ENCODE measurements at regions not wholly inside any gene's neighbourhood (a gene's known extent, or its start where the extent isn't known, plus 50 kb on each side); places are given as distances from the start of the nearest gene placed in this dataset.

- H3K79me2 ChIP-seq (replicated peaks; ENCODE audit: insufficient read depth, low read length): no peaks in the 10 kb centered on the region
- H4K20me1 ChIP-seq (ENCODE audit: insufficient read depth): no peaks in the 10 kb centered on the region
- no peak overlapping the region for H3K9ac ChIP-seq (ENCODE audit: low read length)
- H3K4me3 ChIP-seq (ENCODE audit: low read length): no peak overlapping the region
- H3K27ac ChIP-seq (ENCODE audit: low read length): no peak overlapping the region
- TF ChIP-seq EP300 (conservative IDR thresholded peaks at IDR 0.05; ENCODE audit: poor library complexity, severe bottlenecking): no peak
- no peak for TF ChIP-seq TAF1 (IDR thresholded peaks at IDR 0.05; ENCODE audit: low read depth)
- TF ChIP-seq REST (IDR thresholded peaks at IDR 0.05; ENCODE audit: borderline replicate concordance): no peak
- no peak for TF ChIP-seq POLR2AphosphoS5 (IDR thresholded peaks at IDR 0.05)
- TF ChIP-seq SMC3 (conservative IDR thresholded peaks at IDR 0.05; ENCODE audit: poor library complexity): no peak
- no peak for TF ChIP-seq CTCF (IDR thresholded peaks at IDR 0.05; ENCODE audit: poor library complexity, severe bottlenecking)
- no peaks in the 10 kb centered on the region for H3F3A ChIP-seq (ENCODE audit: insufficient read depth, low read length, poor library complexity, severe bottlenecking)
- no peak overlapping the region for H2AFZ ChIP-seq (ENCODE audit: low read depth, low read length)
- H3K9me2 ChIP-seq (ENCODE audit: insufficient read depth, low read length): no peaks in the 10 kb centered on the region
- no peaks in the 10 kb centered on the region for H3K27me3 ChIP-seq (ENCODE audit: insufficient read depth, low read depth, low read length)
- H3K36me3 ChIP-seq (ENCODE audit: insufficient read depth, low read length): no peaks in the 10 kb centered on the region
- H3K4me2 ChIP-seq (ENCODE audit: low read length): no peak overlapping the region
- H3K9me3 ChIP-seq (ENCODE audit: low read length): no peaks in the 10 kb centered on the region
Observed at GRCh38 chr2:67865917-67866316, 196.9 kb downstream of the C1D start.

GRCh38 chr2:67867735-67868134 lies 195.1 kb downstream of the C1D start:
- H3K4me3 ChIP-seq (ENCODE audit: low read length): no peak overlapping the region
- H3K79me2 ChIP-seq (replicated peaks; ENCODE audit: insufficient read depth, low read length): no peaks in the 10 kb centered on the region
- TF ChIP-seq CTCF (IDR thresholded peaks at IDR 0.05; ENCODE audit: poor library complexity, severe bottlenecking) (no peak), RAD21 (conservative IDR thresholded peaks at IDR 0.05) (no peak), POLR2AphosphoS5 (IDR thresholded peaks at IDR 0.05) (no peak), EP300 (conservative IDR thresholded peaks at IDR 0.05; ENCODE audit: poor library complexity, severe bottlenecking) (no peak), EZH2 (IDR thresholded peaks at IDR 0.05; ENCODE audit: borderline replicate concordance, insufficient read depth, low read length, poor library complexity, severe bottlenecking) (no peak), MXI1 (conservative IDR thresholded peaks at IDR 0.05; ENCODE audit: poor library complexity, severe bottlenecking) (no peak), TAF1 (IDR thresholded peaks at IDR 0.05; ENCODE audit: low read depth) (no peak), REST (IDR thresholded peaks at IDR 0.05; ENCODE audit: borderline replicate concordance) (no peak), SMC3 (conservative IDR thresholded peaks at IDR 0.05; ENCODE audit: poor library complexity) (no peak)
- H3K27ac ChIP-seq (ENCODE audit: low read length): no peak overlapping the region
- H3K9me2 ChIP-seq (ENCODE audit: insufficient read depth, low read length): no peaks in the 10 kb centered on the region
- no peak overlapping the region for H3K9ac ChIP-seq (ENCODE audit: low read length)
- no peaks in the 10 kb centered on the region for H3K27me3 ChIP-seq (ENCODE audit: insufficient read depth, low read depth, low read length)
- no peak overlapping the region for H2AFZ ChIP-seq (ENCODE audit: low read depth, low read length)
- no peaks in the 10 kb centered on the region for H3F3A ChIP-seq (ENCODE audit: insufficient read depth, low read length, poor library complexity, severe bottlenecking)
- no peaks in the 10 kb centered on the region for H3K9me3 ChIP-seq (ENCODE audit: low read length)
- H4K20me1 ChIP-seq (ENCODE audit: insufficient read depth): no peaks in the 10 kb centered on the region
- no peaks in the 10 kb centered on the region for H3K36me3 ChIP-seq (ENCODE audit: insufficient read depth, low read length)
- no peak overlapping the region for H3K4me2 ChIP-seq (ENCODE audit: low read length)

All from neural cell (in vitro differentiated cells).